ENCODE measurements at regions not wholly inside any gene's neighbourhood (a gene's known extent, or its start where the extent isn't known, plus 50 kb on each side); places are given as distances from the start of the nearest gene placed in this dataset.

GRCh38 chr5:110341836-110342235, 384.6 kb downstream of the TMEM232 start:
- TF ChIP-seq CTCF (IDR thresholded peaks at IDR 0.05; ENCODE audit: low read depth, low read length), result no peak
- H3K9me3 ChIP-seq, result no peaks in the 10 kb centered on the region
- DNase-seq, result no peak
- H3K4me3 ChIP-seq (ENCODE audit: low read depth, low read length), result no peak overlapping the region
- no peaks in the 10 kb centered on the region for H3K27me3 ChIP-seq
- no peaks in the 10 kb centered on the region; the same call in 1 of the 2 replicates for H3K4me1 ChIP-seq
- no peaks in the 10 kb centered on the region for H3K36me3 ChIP-seq

GRCh38 chr5:110342683-110343082, 383.8 kb downstream of the TMEM232 start:
- TF ChIP-seq CTCF (IDR thresholded peaks at IDR 0.05; ENCODE audit: low read depth, low read length), result no peak
- Histone ChIP-seq H3K36me3 (no peaks in the 10 kb centered on the region), H3K27me3 (no peaks in the 10 kb centered on the region), H3K4me1 (no peaks in the 10 kb centered on the region; the same call in 1 of the 2 replicates), H3K9me3 (no peaks in the 10 kb centered on the region), H3K4me3 (ENCODE audit: low read depth, low read length) (no peak overlapping the region)
- DNase-seq, result no peak

GRCh38 chr5:110343616-110344015, 382.9 kb downstream of the TMEM232 start:
- no peaks in the 10 kb centered on the region; the same call in 1 of the 2 replicates for H3K4me1 ChIP-seq
- no peaks in the 10 kb centered on the region for H3K27me3 ChIP-seq
- H3K4me3 ChIP-seq (ENCODE audit: low read depth, low read length), result no peak overlapping the region
- no peaks in the 10 kb centered on the region for H3K36me3 ChIP-seq
- TF ChIP-seq CTCF (IDR thresholded peaks at IDR 0.05; ENCODE audit: low read depth, low read length), result no peak
- no peak for DNase-seq
- H3K9me3 ChIP-seq, result no peaks in the 10 kb centered on the region

- H3K4me1 ChIP-seq, result no peaks in the 10 kb centered on the region; the same call in 1 of the 2 replicates
- no peak for DNase-seq
- H3K36me3 ChIP-seq, result no peaks in the 10 kb centered on the region
- no peaks in the 10 kb centered on the region for H3K27me3 ChIP-seq
- H3K9me3 ChIP-seq, result no peaks in the 10 kb centered on the region
- no peak overlapping the region for H3K4me3 ChIP-seq (ENCODE audit: low read depth, low read length)
- TF ChIP-seq CTCF (IDR thresholded peaks at IDR 0.05; ENCODE audit: low read depth, low read length), result no peak
These were observed 380.8 kb downstream of the TMEM232 start for GRCh38 chr5:110345623-110346022.

GRCh38 chr5:110346893-110347358, 379.5 kb downstream of the TMEM232 start:
- no peaks in the 10 kb centered on the region for H3K27me3 ChIP-seq
- no peaks in the 10 kb centered on the region for H3K36me3 ChIP-seq
- no peak overlapping the region for H3K4me3 ChIP-seq (ENCODE audit: low read depth, low read length)
- TF ChIP-seq CTCF (IDR thresholded peaks at IDR 0.05; ENCODE audit: low read depth, low read length), result no peak
- DNase-seq, result no peak
- no peaks in the 10 kb centered on the region for H3K9me3 ChIP-seq
- no peaks in the 10 kb centered on the region for H3K4me1 ChIP-seq

- no peaks in the 10 kb centered on the region for H3K9me3 ChIP-seq
- DNase-seq, result no peak
- H3K36me3 ChIP-seq, result no peaks in the 10 kb centered on the region
- TF ChIP-seq CTCF (IDR thresholded peaks at IDR 0.05; ENCODE audit: low read depth, low read length), result no peak
- H3K4me1 ChIP-seq, result no peaks in the 10 kb centered on the region
- no peak overlapping the region for H3K4me3 ChIP-seq (ENCODE audit: low read depth, low read length)
- no peaks in the 10 kb centered on the region for H3K27me3 ChIP-seq
These were observed 378.7 kb downstream of the TMEM232 start for GRCh38 chr5:110347781-110348180.
